Astrocyte of the hippocampus (primary cell): ENCODE measurements at regions not wholly inside any gene's neighbourhood (a gene's known extent, or its start where the extent isn't known, plus 50 kb on each side); places are given as distances from the start of the nearest gene placed in this dataset.

Experiments used
- DNase-seq: peaks from one replicate; pipeline ENCODE4 v3.0.0; 2011; ENCODE audit warnings: low read depth, low spot score

- peak; percentile 42 for DNase-seq
These were observed 263.2 kb downstream of the CNTN3 start for GRCh38 chr3:74351213-74351612.

GRCh38 chr3:74349015-74349414 lies 265.4 kb downstream of the CNTN3 start:
- DNase-seq = no peak

- no peak for DNase-seq
These were observed 266.7 kb downstream of the CNTN3 start for GRCh38 chr3:74347563-74348268.

GRCh38 chr3:74346896-74347295 lies 267.6 kb downstream of the CNTN3 start:
- DNase-seq = no peak

GRCh38 chr3:74345701-74346100 lies 268.8 kb downstream of the CNTN3 start:
- DNase-seq = no peak

GRCh38 chr3:74344865-74345440 lies 269.5 kb downstream of the CNTN3 start:
- DNase-seq = no peak

- no peak for DNase-seq
These were observed 271.1 kb downstream of the CNTN3 start for GRCh38 chr3:74343391-74343790.

- no peak for DNase-seq
These were observed 275.5 kb downstream of the CNTN3 start for GRCh38 chr3:74338998-74339397.

GRCh38 chr3:74332165-74332564 lies 282.3 kb downstream of the CNTN3 start:
- DNase-seq = no peak

- no peak for DNase-seq
These were observed 282.7 kb downstream of the CNTN3 start for GRCh38 chr3:74331711-74332110.

- DNase-seq = no peak
These were observed 285.4 kb downstream of the CNTN3 start for GRCh38 chr3:74329096-74329495.

- no peak for DNase-seq
These were observed 286.0 kb downstream of the CNTN3 start for GRCh38 chr3:74328435-74328834.

- no peak for DNase-seq
These were observed 299.2 kb downstream of the CNTN3 start for GRCh38 chr3:74315291-74315690.

- no peak for DNase-seq
These were observed 299.8 kb downstream of the CNTN3 start for GRCh38 chr3:74314696-74315095.

GRCh38 chr3:74309716-74310115 lies 304.7 kb downstream of the CNTN3 start:
- no peak for DNase-seq

- no peak for DNase-seq
These were observed 310.0 kb downstream of the CNTN3 start for GRCh38 chr3:74304424-74304823.

- DNase-seq = no peak
These were observed 310.7 kb downstream of the CNTN3 start for GRCh38 chr3:74303711-74304110.

GRCh38 chr3:74302969-74303368 lies 311.5 kb downstream of the CNTN3 start:
- no peak for DNase-seq

- no peak for DNase-seq
These were observed 312.2 kb downstream of the CNTN3 start for GRCh38 chr3:74302281-74302680.

- DNase-seq = no peak
These were observed 313.4 kb downstream of the CNTN3 start for GRCh38 chr3:74301056-74301455.

GRCh38 chr3:74295479-74295878 lies 319.0 kb downstream of the CNTN3 start:
- no peak for DNase-seq

- no peak for DNase-seq
These were observed 325.7 kb downstream of the CNTN3 start for GRCh38 chr3:74288761-74289160.

- DNase-seq = peak; percentile 41
These were observed 326.9 kb downstream of the CNTN3 start for GRCh38 chr3:74287557-74287956.

- DNase-seq = peak; percentile 67
These were observed 332.3 kb downstream of the CNTN3 start for GRCh38 chr3:74282202-74282601.
